ENCODE measurements at regions not wholly inside any gene's neighbourhood (a gene's known extent, or its start where the extent isn't known, plus 50 kb on each side); places are given as distances from the start of the nearest gene placed in this dataset.

GRCh38 chr13:97161582-97162231 is 60.4 kb upstream of the MBNL2 start:
- Mint-ChIP-seq H3K4me3 (no peak overlapping the region), H3K27me3 (no peaks in the 10 kb centered on the region), H3K4me1 (peaks cover 7% of the 10 kb centered on the region), H3K27ac (no peak overlapping the region), H3K36me3 (ENCODE audit: low read depth) (no peaks in the 10 kb centered on the region)
- ATAC-seq (no peak), DNase-seq (no peak)
- no peaks in the 10 kb centered on the region for H3K9me3 ChIP-seq (ENCODE audit: control insufficient read depth, low read length, poor library complexity, severe bottlenecking)

- H3K27me3 Mint-ChIP-seq = peaks cover 12% of the 10 kb centered on the region
- no peaks in the 10 kb centered on the region for H3K36me3 Mint-ChIP-seq (ENCODE audit: low read depth)
- no peak overlapping the region for H3K27ac Mint-ChIP-seq
- DNase-seq (no peak), ATAC-seq (no peak)
- H3K4me3 Mint-ChIP-seq = no peak overlapping the region
- H3K4me1 Mint-ChIP-seq = peaks cover 7% of the 10 kb centered on the region
- no peaks in the 10 kb centered on the region for H3K9me3 ChIP-seq (ENCODE audit: control insufficient read depth, low read length, poor library complexity, severe bottlenecking)
These were observed 56.4 kb upstream of the MBNL2 start for GRCh38 chr13:97165502-97166425.

- no peak overlapping the region for H3K4me3 Mint-ChIP-seq
- no peaks in the 10 kb centered on the region for H3K36me3 Mint-ChIP-seq (ENCODE audit: low read depth)
- peaks cover 2% of the 10 kb centered on the region for H3K4me1 Mint-ChIP-seq
- H3K27ac Mint-ChIP-seq = no peak overlapping the region
- ATAC-seq (no peak), DNase-seq (no peak)
- H3K9me3 ChIP-seq (ENCODE audit: control insufficient read depth, low read length, poor library complexity, severe bottlenecking) = no peaks in the 10 kb centered on the region
- peaks cover 19% of the 10 kb centered on the region for H3K27me3 Mint-ChIP-seq
These were observed 51.0 kb upstream of the MBNL2 start for GRCh38 chr13:97171136-97171535.

Measured in T-helper 17 cell (primary cell).